Fibroblast of skin of left biceps (primary cell): ENCODE measurements at regions not wholly inside any gene's neighbourhood (a gene's known extent, or its start where the extent isn't known, plus 50 kb on each side); places are given as distances from the start of the nearest gene placed in this dataset.
"Not testable (repeated sequence)": the region's sequence is repeated elsewhere in the genome, so short reads cannot be mapped to it uniquely, and the experiment has no call there.

ENCODE experiments used
- DNase-seq, 2 experiments: peaks; one replicate each; pipeline ENCODE4 v3.0.0-alpha.2; 2013; ENCODE audit warnings: low read depth in 2 of 2

- no peak for DNase-seq
Measured at GRCh38 chr9:74331607-74332006, 165.5 kb upstream of the RORB start.

GRCh38 chr9:74333384-74334032 is 163.6 kb upstream of the RORB start:
- DNase-seq: no peak

GRCh38 chr9:74334271-74334670 is 162.9 kb upstream of the RORB start:
- no peak for DNase-seq

GRCh38 chr9:74336161-74336560 is 161.0 kb upstream of the RORB start:
- no peak for DNase-seq

- DNase-seq: no peak
Measured at GRCh38 chr9:74348777-74349176, 148.4 kb upstream of the RORB start.

- DNase-seq: no peak
Measured at GRCh38 chr9:74355107-74355506, 142.0 kb upstream of the RORB start.

GRCh38 chr9:74357577-74357976 is 139.6 kb upstream of the RORB start:
- no peak for DNase-seq

- no peak for DNase-seq
Measured at GRCh38 chr9:74358959-74359358, 138.2 kb upstream of the RORB start.

GRCh38 chr9:74361508-74361907 is 135.6 kb upstream of the RORB start:
- no peak for DNase-seq

GRCh38 chr9:74362423-74362822 is 134.7 kb upstream of the RORB start:
- DNase-seq: no peak

- DNase-seq: no peak
Measured at GRCh38 chr9:74366111-74366510, 131.0 kb upstream of the RORB start.

GRCh38 chr9:74369844-74370243 is 127.3 kb upstream of the RORB start:
- no peak for DNase-seq

GRCh38 chr9:74373348-74373747 is 123.8 kb upstream of the RORB start:
- DNase-seq: no peak

- no peak for DNase-seq
Measured at GRCh38 chr9:74379718-74380117, 117.4 kb upstream of the RORB start.

GRCh38 chr9:74391816-74392215 is 105.3 kb upstream of the RORB start:
- no peak for DNase-seq

GRCh38 chr9:74403581-74403980 is 93.6 kb upstream of the RORB start:
- no peak for DNase-seq

GRCh38 chr9:74404620-74405019 is 92.5 kb upstream of the RORB start:
- no peak for DNase-seq

GRCh38 chr9:74407166-74407565 is 90.0 kb upstream of the RORB start:
- DNase-seq: no peak

- DNase-seq: no peak
Measured at GRCh38 chr9:74412236-74412979, 84.7 kb upstream of the RORB start.

- no peak for DNase-seq
Measured at GRCh38 chr9:74413876-74414275, 83.3 kb upstream of the RORB start.

GRCh38 chr9:74414325-74414724 is 82.8 kb upstream of the RORB start:
- no peak for DNase-seq

- no peak for DNase-seq
Measured at GRCh38 chr9:74415995-74416394, 81.1 kb upstream of the RORB start.

- DNase-seq: not testable (repeated sequence)
Measured at GRCh38 chr9:74424488-74424887, 72.6 kb upstream of the RORB start.

GRCh38 chr9:74431467-74431866 is 65.7 kb upstream of the RORB start:
- DNase-seq: no peak
